HEK293 (cell line): ENCODE measurements at regions not wholly inside any gene's neighbourhood (a gene's known extent, or its start where the extent isn't known, plus 50 kb on each side); places are given as distances from the start of the nearest gene placed in this dataset.

ENCODE experiments used
- CTCF ChIA-PET: fragments of 350-600 bp; formaldehyde crosslinking; extraction: SDS; loops from one replicate; lab custom pipeline; 2021; ENCODE audit warnings: antibody characterized with exemption; lab: Yijun Ruan, JAX
- POLR2A ChIA-PET: fragments of 300-600 bp; formaldehyde crosslinking; extraction: SDS; loops from one replicate; lab custom pipeline; 2020; ENCODE audit warnings: antibody characterized with exemption, inconsistent platforms; lab: Yijun Ruan, JAX
- H3K27ac ChIP-seq: fragments of 200-500 bp; sonication (Bioruptor generic); 2 replicates; pipeline ENCODE4 v1.5.1; 2014; ENCODE audit warnings: low read depth, low read length, control low read depth, inconsistent platforms; ENCODE audit errors: extremely low read depth
- H3K36me3 ChIP-seq, 2 experiments: fragments of 200-500 bp in 1 of 2; sonication (Bioruptor generic) in 1 of 2; 1 replicate in 1 of 2; 2 replicates in 1 of 2; pipeline ENCODE4 v1.5.1; 2014 to 2017; ENCODE audit warnings: inconsistent platforms in 2 of 2, low read length in 2 of 2; ENCODE audit not compliant: control insufficient read depth in 2 of 2, insufficient read depth in 1 of 2
- H3K4me1 ChIP-seq: fragments of 200-500 bp; sonication (Bioruptor generic); 2 replicates; pipeline ENCODE4 v1.5.1; 2014; ENCODE audit warnings: mild to moderate bottlenecking, low read length, inconsistent platforms; ENCODE audit not compliant: control insufficient read depth, insufficient read depth
- H3K4me3 ChIP-seq: 2 replicates; pipeline ENCODE4 v1.5.1; 2011; ENCODE audit warnings: low read depth, mild to moderate bottlenecking, control low read depth, low read length, moderate library complexity
- H3K9me3 ChIP-seq: fragments of 200-500 bp; sonication (Bioruptor generic); 2 replicates; pipeline ENCODE4 v1.5.1; 2014; ENCODE audit warnings: low read depth, low read length, inconsistent platforms; ENCODE audit not compliant: control insufficient read depth, insufficient read depth
- PRDM1 ChIP-seq: fragments of 450-650 bp; formaldehyde crosslinking; IDR thresholded peaks from 2 replicates; pipeline ENCODE4; 2016; ENCODE audit warnings: missing biosample characterization, missing genetic modification characterization
- PRDM4 ChIP-seq: fragments of 450-650 bp; formaldehyde crosslinking; IDR thresholded peaks from 2 replicates; pipeline ENCODE4 v1.5.1; 2017; ENCODE audit warnings: missing biosample characterization, missing genetic modification characterization
- SETDB1 ChIP-seq: IDR thresholded peaks from one replicate; pipeline ENCODE4 v1.6.1; 2017; ENCODE audit warnings: mild to moderate bottlenecking, low read length, moderate library complexity, mixed read lengths; ENCODE audit not compliant: insufficient read length
- SP2 ChIP-seq: fragments of 450-650 bp; formaldehyde crosslinking; IDR thresholded peaks from 2 replicates; pipeline ENCODE4 v1.5.1; 2016; ENCODE audit warnings: missing biosample characterization, missing genetic modification characterization
- SP7 ChIP-seq: fragments of 450-650 bp; formaldehyde crosslinking; IDR thresholded peaks from 2 replicates; pipeline ENCODE4 v1.5.1; 2016; ENCODE audit warnings: missing biosample characterization, missing genetic modification characterization
- WT1 ChIP-seq: fragments of 450-650 bp; formaldehyde crosslinking; IDR thresholded peaks from 2 replicates; pipeline ENCODE4 v1.5.1; 2016; ENCODE audit warnings: missing biosample characterization, missing genetic modification characterization
- ZBTB48 ChIP-seq: fragments of 450-650 bp; formaldehyde crosslinking; IDR thresholded peaks from 2 replicates; pipeline ENCODE4 v1.5.1; 2016; ENCODE audit warnings: missing biosample characterization, missing genetic modification characterization
- ZFHX2 ChIP-seq: fragments of 450-650 bp; formaldehyde crosslinking; conservative IDR thresholded peaks from 2 replicates; pipeline ENCODE4 v1.5.1; 2016; ENCODE audit warnings: missing biosample characterization, missing genetic modification characterization
- ZNF157 ChIP-seq: fragments of 450-650 bp; formaldehyde crosslinking; IDR thresholded peaks from 2 replicates; pipeline ENCODE4 v1.5.1; 2016; ENCODE audit warnings: missing biosample characterization, missing genetic modification characterization
- ZNF16 ChIP-seq: fragments of 450-650 bp; formaldehyde crosslinking; IDR thresholded peaks from 2 replicates; pipeline ENCODE4 v1.5.1; 2016; ENCODE audit warnings: low read depth, missing biosample characterization, missing genetic modification characterization
- ZNF174 ChIP-seq: fragments of 450-650 bp; formaldehyde crosslinking; IDR thresholded peaks from 2 replicates; pipeline ENCODE4 v1.5.0; 2017; ENCODE audit warnings: missing biosample characterization, mild to moderate bottlenecking, missing genetic modification characterization
- ZNF202 ChIP-seq: fragments of 450-650 bp; formaldehyde crosslinking; IDR thresholded peaks from 2 replicates; pipeline ENCODE4 v1.5.1; 2016; ENCODE audit warnings: missing biosample characterization, missing genetic modification characterization, borderline replicate concordance
- ZNF221 ChIP-seq: fragments of 450-650 bp; formaldehyde crosslinking; IDR thresholded peaks from 2 replicates; pipeline ENCODE4 v1.5.1; 2017; ENCODE audit warnings: missing biosample characterization, missing genetic modification characterization, borderline replicate concordance
- ZNF248 ChIP-seq: fragments of 450-650 bp; formaldehyde crosslinking; IDR thresholded peaks from 2 replicates; pipeline ENCODE4 v1.5.1; 2017; ENCODE audit warnings: missing biosample characterization, missing genetic modification characterization
- ZNF266 ChIP-seq: fragments of 450-650 bp; formaldehyde crosslinking; IDR thresholded peaks from 2 replicates; pipeline ENCODE4 v1.5.1; 2016; ENCODE audit warnings: missing biosample characterization, missing genetic modification characterization, low read depth
- ZNF341 ChIP-seq: fragments of 450-650 bp; formaldehyde crosslinking; IDR thresholded peaks from 2 replicates; pipeline ENCODE4; 2016; ENCODE audit warnings: low read depth, missing biosample characterization, missing genetic modification characterization
- ZNF354C ChIP-seq: fragments of 450-650 bp; formaldehyde crosslinking; IDR thresholded peaks from 2 replicates; pipeline ENCODE4 v1.5.1; 2016; ENCODE audit warnings: missing biosample characterization, missing genetic modification characterization, low read depth, borderline replicate concordance
- ZNF394 ChIP-seq: fragments of 450-650 bp; formaldehyde crosslinking; IDR thresholded peaks from 2 replicates; pipeline ENCODE4 v1.5.1; 2016; ENCODE audit warnings: missing biosample characterization, missing genetic modification characterization, mild to moderate bottlenecking, moderate library complexity, borderline replicate concordance
- ZNF416 ChIP-seq: fragments of 450-650 bp; formaldehyde crosslinking; IDR thresholded peaks from 2 replicates; pipeline ENCODE4 v1.5.1; 2016; ENCODE audit warnings: missing biosample characterization, missing genetic modification characterization
- ZNF433 ChIP-seq: fragments of 450-650 bp; formaldehyde crosslinking; IDR thresholded peaks from 2 replicates; pipeline ENCODE4 v1.5.1; 2016; ENCODE audit warnings: missing biosample characterization, missing genetic modification characterization, low read depth
- ZNF621 ChIP-seq: fragments of 450-650 bp; formaldehyde crosslinking; IDR thresholded peaks from 2 replicates; pipeline ENCODE4 v1.5.1; 2017; ENCODE audit warnings: missing biosample characterization, missing genetic modification characterization
- ZNF626 ChIP-seq: fragments of 450-650 bp; sonication (Bioruptor Pico); formaldehyde crosslinking; IDR thresholded peaks from 2 replicates; pipeline ENCODE4 v1.5.1; 2018; ENCODE audit warnings: missing biosample characterization, missing genetic modification characterization, inconsistent platforms
- ZNF76 ChIP-seq: fragments of 450-650 bp; formaldehyde crosslinking; IDR thresholded peaks from 2 replicates; pipeline ENCODE4; 2016; ENCODE audit warnings: low read depth, missing biosample characterization, missing genetic modification characterization, borderline replicate concordance
- ZSCAN5A ChIP-seq: fragments of 450-650 bp; formaldehyde crosslinking; IDR thresholded peaks from 2 replicates; pipeline ENCODE4 v1.5.1; 2016; ENCODE audit warnings: missing biosample characterization, missing genetic modification characterization
- ZXDB ChIP-seq: fragments of 450-650 bp; formaldehyde crosslinking; IDR thresholded peaks from 2 replicates; pipeline ENCODE4 v1.5.1; 2016; ENCODE audit warnings: missing biosample characterization, missing genetic modification characterization
- TF ChIP-seq, protein P1 (sequence below): fragments of 450-650 bp; formaldehyde crosslinking; IDR thresholded peaks from 2 replicates; pipeline ENCODE4 v1.5.1; 2017; ENCODE audit warnings: missing biosample characterization, missing genetic modification characterization
- TF ChIP-seq, protein P2 (sequence below): fragments of 450-650 bp; formaldehyde crosslinking; IDR thresholded peaks from 2 replicates; pipeline ENCODE4 v1.5.1; 2016; ENCODE audit warnings: missing biosample characterization, missing genetic modification characterization

GRCh38 chr6:79301290-79301689 lies 66.8 kb upstream of the HMGN3 start:
- ChIA-PET CTCF (no interaction called here), POLR2A (no interaction called here)
- H3K4me1 ChIP-seq, result no peaks in the 10 kb centered on the region

DNA sequence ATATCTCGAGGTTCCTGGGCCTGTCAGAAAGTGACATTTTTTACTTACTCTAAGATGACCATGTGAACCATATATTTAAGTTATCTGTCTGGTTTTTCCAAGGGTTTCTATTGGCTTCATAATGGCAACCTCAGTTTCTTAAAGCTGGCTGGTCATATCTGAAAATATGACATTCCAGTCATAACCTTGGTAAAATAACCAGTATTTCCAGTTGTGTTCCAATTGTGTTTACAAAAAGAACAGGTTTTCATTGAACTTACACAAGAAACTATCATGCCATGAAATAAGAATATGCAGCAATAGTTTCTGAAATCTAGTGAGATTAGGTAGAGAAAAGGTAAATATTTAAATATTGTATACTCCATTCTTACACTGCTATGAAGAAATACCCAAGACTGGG lies 61.7 kb upstream of the HMGN3 start:
- CTCF ChIA-PET, result no interaction called here
- Histone ChIP-seq H3K9me3 (no peaks in the 10 kb centered on the region), H3K4me3 (no peak overlapping the region), H3K4me1 (no peaks in the 10 kb centered on the region), H3K27ac (no peak overlapping the region), H3K36me3 (no peaks in the 10 kb centered on the region)
- TF ChIP-seq ZSCAN5A (no peak), WT1 (no peak), ZBTB48 (tag by site-specific recombination) (no peak), SP2 (no peak), ZNF416 (tag by site-specific recombination) (no peak), ZNF621 (tag by site-specific recombination) (no peak), PRDM4 (no peak), ZNF341 (tag by site-specific recombination) (no peak), SP7 (tag by site-specific recombination) (no peak), ZNF354C (tag by site-specific recombination) (no peak), ZNF202 (no peak), ZNF174 (tag by site-specific recombination) (no peak), ZNF248 (tag by site-specific recombination) (no peak), ZNF626 (tag by site-specific recombination) (no peak), ZNF394 (tag by site-specific recombination) (no peak), SETDB1 (no peak), ZNF157 (tag by site-specific recombination) (no peak), ZNF221 (tag by site-specific recombination) (no peak)
- TF ChIP-seq, protein P1, sequence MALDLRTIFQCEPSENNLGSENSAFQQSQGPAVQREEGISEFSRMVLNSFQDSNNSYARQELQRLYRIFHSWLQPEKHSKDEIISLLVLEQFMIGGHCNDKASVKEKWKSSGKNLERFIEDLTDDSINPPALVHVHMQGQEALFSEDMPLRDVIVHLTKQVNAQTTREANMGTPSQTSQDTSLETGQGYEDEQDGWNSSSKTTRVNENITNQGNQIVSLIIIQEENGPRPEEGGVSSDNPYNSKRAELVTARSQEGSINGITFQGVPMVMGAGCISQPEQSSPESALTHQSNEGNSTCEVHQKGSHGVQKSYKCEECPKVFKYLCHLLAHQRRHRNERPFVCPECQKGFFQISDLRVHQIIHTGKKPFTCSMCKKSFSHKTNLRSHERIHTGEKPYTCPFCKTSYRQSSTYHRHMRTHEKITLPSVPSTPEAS (tag by site-specific recombination), result no peak
- TF ChIP-seq, protein P2, sequence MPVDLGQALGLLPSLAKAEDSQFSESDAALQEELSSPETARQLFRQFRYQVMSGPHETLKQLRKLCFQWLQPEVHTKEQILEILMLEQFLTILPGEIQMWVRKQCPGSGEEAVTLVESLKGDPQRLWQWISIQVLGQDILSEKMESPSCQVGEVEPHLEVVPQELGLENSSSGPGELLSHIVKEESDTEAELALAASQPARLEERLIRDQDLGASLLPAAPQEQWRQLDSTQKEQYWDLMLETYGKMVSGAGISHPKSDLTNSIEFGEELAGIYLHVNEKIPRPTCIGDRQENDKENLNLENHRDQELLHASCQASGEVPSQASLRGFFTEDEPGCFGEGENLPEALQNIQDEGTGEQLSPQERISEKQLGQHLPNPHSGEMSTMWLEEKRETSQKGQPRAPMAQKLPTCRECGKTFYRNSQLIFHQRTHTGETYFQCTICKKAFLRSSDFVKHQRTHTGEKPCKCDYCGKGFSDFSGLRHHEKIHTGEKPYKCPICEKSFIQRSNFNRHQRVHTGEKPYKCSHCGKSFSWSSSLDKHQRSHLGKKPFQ (tag by site-specific recombination), result no peak
- POLR2A ChIA-PET, result no interaction called here

More at GRCh38 chr6:79301290-79301689, 66.8 kb upstream of the HMGN3 start:
- Histone ChIP-seq H3K9me3 (no peaks in the 10 kb centered on the region), H3K27ac (no peak overlapping the region), H3K4me3 (no peak overlapping the region), H3K36me3 (no peaks in the 10 kb centered on the region)
- TF ChIP-seq ZNF76 (tag by site-specific recombination) (no peak), ZXDB (no peak), ZNF266 (no peak), ZFHX2 (tag by site-specific recombination) (no peak), PRDM1 (tag by site-specific recombination) (no peak), ZNF16 (tag by site-specific recombination) (no peak), ZNF433 (tag by site-specific recombination) (no peak)
